Lung (tissue), 11 donors: ENCODE measurements at regions not wholly inside any gene's neighbourhood (a gene's known extent, or its start where the extent isn't known, plus 50 kb on each side); places are given as distances from the start of the nearest gene placed in this dataset.

Experiments
- ATAC-seq: fragments of 200-7000 bp; cut with Tn5 transposase; one replicate; pipeline ENCODE4 v1.9.1; 2020; ENCODE audit warnings: moderate number of reproducible peaks; ENCODE audit not compliant: insufficient read depth, low FRiP score
- DNase-seq, 3 donors: peaks; one replicate each; pipeline ENCODE4 v3.0.0-alpha.2; 2013 to 2017
- H3K27ac ChIP-seq, 2 donors: one replicate each; pipeline ENCODE4 v1.5.1; 2013; ENCODE audit warnings: mild to moderate bottlenecking in 2 of 2, moderate library complexity in 2 of 2, control low read depth in 1 of 2, inconsistent platforms in 1 of 2, low read depth in 1 of 2, low read length in 1 of 2
- H3K27me3 ChIP-seq, 3 donors: one replicate each; pipeline ENCODE4 v1.5.1; 2013; ENCODE audit warnings: low read length in 2 of 3; ENCODE audit not compliant: control insufficient read depth in 3 of 3, insufficient read depth in 3 of 3
- H3K36me3 ChIP-seq, 4 donors: one replicate each; pipeline ENCODE4 v1.5.1; 2013; ENCODE audit warnings: low read length in 4 of 4, mild to moderate bottlenecking in 1 of 4, moderate library complexity in 1 of 4; ENCODE audit not compliant: control insufficient read depth in 4 of 4, insufficient read depth in 4 of 4
- H3K4me1 ChIP-seq, 5 donors: one replicate each; pipeline ENCODE4 v1.5.1; 2013; ENCODE audit warnings: low read length in 5 of 5, mild to moderate bottlenecking in 2 of 5, moderate library complexity in 1 of 5; ENCODE audit not compliant: control insufficient read depth in 5 of 5, insufficient read depth in 5 of 5
- H3K4me3 ChIP-seq: one replicate; pipeline ENCODE4 v1.5.1; 2013; ENCODE audit warnings: mild to moderate bottlenecking, control low read depth, moderate library complexity
- H3K9ac ChIP-seq, 2 donors: one replicate each; pipeline ENCODE4 v1.5.1; 2013; ENCODE audit warnings: low read length in 2 of 2, control low read depth in 1 of 2; ENCODE audit not compliant: insufficient read depth in 1 of 2
- H3K9me3 ChIP-seq, 4 donors: one replicate each; pipeline ENCODE4 v1.5.1; 2013; ENCODE audit warnings: low read length in 3 of 4, mild to moderate bottlenecking in 1 of 4, moderate library complexity in 1 of 4; ENCODE audit not compliant: control insufficient read depth in 4 of 4, insufficient read depth in 3 of 4
- CTCF ChIP-seq: IDR thresholded peaks from 2 replicates; pipeline ENCODE4 v1.5.1; 2012; ENCODE audit warnings: mild to moderate bottlenecking; ENCODE audit errors: control extremely low read depth, extremely low read depth
- WGBS, 2 donors: extraction: QIAGEN DNeasy Blood & Tissue Kit; methylation state at CpG; one replicate each; pipeline ENCODE4 v1.1.7; 2013; 5-methylcytosine and 5-hydroxymethylcytosine counted together
- donor health status: control.
- donor health status: control.
- donor health status: Bipolar disorder and iron deficiency.
- donor health status: healthy.
- donor health status: DM: yes; HTN: yes; CAD: no.

GRCh38 chr14:38837343-38838048, 265.5 kb downstream of the SEC23A start:
- ATAC-seq (no peak), DNase-seq (no peak)
- 79 to 87% methylated on average over 17 of the region's 17 CpGs for WGBS, 2 donors
- no peak overlapping the region for H3K4me3 ChIP-seq
- no peak for TF ChIP-seq CTCF
- H3K4me1 ChIP-seq: peaks cover 0 to 4% (median 0%) of the 10 kb centered on the region in 5 donors
- no peaks in the 10 kb centered on the region for H3K9me3 ChIP-seq
- no peaks in the 10 kb centered on the region for H3K27me3 ChIP-seq
- H3K27ac ChIP-seq: no peak overlapping the region
- no peaks in the 10 kb centered on the region for H3K36me3 ChIP-seq
- no peak overlapping the region for H3K9ac ChIP-seq

DNA sequence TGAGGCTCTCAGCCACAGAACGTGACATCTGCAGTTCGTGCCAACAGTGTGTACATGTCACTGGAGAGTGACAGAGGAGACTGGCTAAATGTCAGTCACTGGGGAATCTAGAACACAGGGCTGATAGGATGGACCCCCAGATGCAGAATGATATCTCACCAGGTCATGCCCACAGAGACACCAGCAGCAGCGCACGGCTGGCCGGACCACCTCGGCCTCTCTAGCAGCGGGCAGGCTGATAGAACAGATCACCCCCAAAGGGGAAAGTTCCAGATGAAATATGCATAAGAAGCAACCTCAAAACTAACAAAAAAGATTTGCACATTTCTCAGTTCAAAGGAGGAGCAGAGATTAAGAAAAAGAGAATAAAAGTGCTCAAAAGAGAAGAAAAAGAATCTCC, 266.5 kb downstream of the SEC23A start:
- WGBS, 2 donors: 94 to 96% methylated on average over 7 of the region's 7 CpGs
- no peaks in the 10 kb centered on the region for H3K9me3 ChIP-seq
- ATAC-seq (no peak), DNase-seq (no peak)
- no peak overlapping the region for H3K4me3 ChIP-seq
- H3K27me3 ChIP-seq: no peaks in the 10 kb centered on the region
- H3K9ac ChIP-seq: no peak overlapping the region
- no peak overlapping the region for H3K27ac ChIP-seq
- no peaks in the 10 kb centered on the region for H3K36me3 ChIP-seq
- TF ChIP-seq CTCF: no peak
- H3K4me1 ChIP-seq: peaks cover 0 to 4% (median 0%) of the 10 kb centered on the region in 5 donors

DNA sequence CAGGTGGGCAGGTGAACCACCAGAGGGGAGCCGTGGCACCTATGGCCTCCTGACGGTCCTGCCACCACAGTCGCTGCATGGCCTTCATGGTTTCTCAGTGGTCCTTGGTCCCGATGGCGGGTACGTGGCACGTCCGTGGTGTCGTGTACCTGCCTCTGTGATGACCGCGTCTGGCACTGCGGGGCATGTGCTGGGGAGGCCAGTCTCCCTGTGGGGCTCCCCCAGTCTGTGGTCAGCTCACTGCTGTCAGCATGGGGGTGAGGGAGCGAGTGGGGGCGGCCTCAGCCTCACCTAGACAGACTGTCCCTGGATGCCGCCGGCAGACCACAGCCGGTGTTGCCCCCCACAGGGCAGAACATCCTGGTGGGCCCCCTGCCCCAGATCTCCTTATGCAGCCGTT, 267.2 kb downstream of the SEC23A start:
- TF ChIP-seq CTCF: no peak
- WGBS, 2 donors: 96% methylated on average over 18 of the region's 18 CpGs
- no peak overlapping the region for H3K9ac ChIP-seq
- H3K27ac ChIP-seq: no peak overlapping the region
- no peaks in the 10 kb centered on the region for H3K27me3 ChIP-seq
- H3K36me3 ChIP-seq: no peaks in the 10 kb centered on the region
- ATAC-seq (no peak), DNase-seq (no peak)
- no peaks in the 10 kb centered on the region for H3K9me3 ChIP-seq
- no peak overlapping the region for H3K4me3 ChIP-seq
- H3K4me1 ChIP-seq: peaks cover 0 to 4% (median 0%) of the 10 kb centered on the region in 5 donors
